GM10248 (cell line): ENCODE measurements at regions not wholly inside any gene's neighbourhood (a gene's known extent, or its start where the extent isn't known, plus 50 kb on each side); places are given as distances from the start of the nearest gene placed in this dataset.

Source experiments
- CTCF ChIA-PET: fragments of 300-600 bp; sonication (Branson Sonifier 250); formaldehyde crosslinking; extraction: SDS; loops from one replicate; lab custom pipeline; 2021; ENCODE audit warnings: antibody characterized with exemption; lab: Yijun Ruan, JAX
- POLR2A ChIA-PET: fragments of 350-650 bp; sonication (Branson Sonifier 250); formaldehyde crosslinking; extraction: SDS; loops from one replicate; lab custom pipeline; 2020; ENCODE audit warnings: antibody characterized with exemption; lab: Yijun Ruan, JAX
- DNase-seq: peaks from one replicate; pipeline ENCODE4 v3.0.0; 2012; ENCODE audit errors: extremely low spot score
- TF ChIP-seq, protein P1 (sequence below): IDR thresholded peaks from 2 replicates; pipeline ENCODE4 v1.5.1; 2012; ENCODE audit warnings: mild to moderate bottlenecking, low read depth; ENCODE audit errors: extremely low read depth, missing control alignments, control extremely low read depth

- no peak for DNase-seq
- ChIA-PET POLR2A (no interaction called here), CTCF (interaction anchor here (1.2 kb wide), 1 partner anchor 11 kb away, joined by 3 read pairs; no protein-coding TSS in a partner anchor)
- TF ChIP-seq, protein P1, sequence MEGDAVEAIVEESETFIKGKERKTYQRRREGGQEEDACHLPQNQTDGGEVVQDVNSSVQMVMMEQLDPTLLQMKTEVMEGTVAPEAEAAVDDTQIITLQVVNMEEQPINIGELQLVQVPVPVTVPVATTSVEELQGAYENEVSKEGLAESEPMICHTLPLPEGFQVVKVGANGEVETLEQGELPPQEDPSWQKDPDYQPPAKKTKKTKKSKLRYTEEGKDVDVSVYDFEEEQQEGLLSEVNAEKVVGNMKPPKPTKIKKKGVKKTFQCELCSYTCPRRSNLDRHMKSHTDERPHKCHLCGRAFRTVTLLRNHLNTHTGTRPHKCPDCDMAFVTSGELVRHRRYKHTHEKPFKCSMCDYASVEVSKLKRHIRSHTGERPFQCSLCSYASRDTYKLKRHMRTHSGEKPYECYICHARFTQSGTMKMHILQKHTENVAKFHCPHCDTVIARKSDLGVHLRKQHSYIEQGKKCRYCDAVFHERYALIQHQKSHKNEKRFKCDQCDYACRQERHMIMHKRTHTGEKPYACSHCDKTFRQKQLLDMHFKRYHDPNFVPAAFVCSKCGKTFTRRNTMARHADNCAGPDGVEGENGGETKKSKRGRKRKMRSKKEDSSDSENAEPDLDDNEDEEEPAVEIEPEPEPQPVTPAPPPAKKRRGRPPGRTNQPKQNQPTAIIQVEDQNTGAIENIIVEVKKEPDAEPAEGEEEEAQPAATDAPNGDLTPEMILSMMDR = no peak
These were observed 376.8 kb downstream of the PCNX1 start for GRCh38 chr14:71284048-71284447.

DNA sequence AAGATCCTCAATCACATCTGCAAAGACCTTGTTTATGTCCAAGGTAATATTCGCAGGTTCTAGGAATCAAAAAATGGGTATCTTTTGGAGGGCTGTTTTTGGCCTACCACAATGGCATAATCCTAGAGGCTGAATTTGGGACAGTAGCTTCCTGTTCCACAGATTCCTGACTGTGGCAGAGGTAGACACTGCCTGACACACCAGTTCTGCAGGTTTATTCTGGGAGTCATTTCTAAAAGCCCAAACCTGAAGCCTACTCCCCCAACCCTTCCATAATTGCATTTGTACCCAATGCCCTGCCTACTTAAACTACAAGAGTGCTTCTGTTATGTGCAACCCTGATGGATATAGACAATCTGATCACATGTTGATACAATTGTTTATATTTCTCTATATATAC, 378.9 kb downstream of the PCNX1 start:
- POLR2A ChIA-PET = no interaction called here
- CTCF ChIA-PET = interaction anchor here (1.0 kb wide), 1 partner anchor 22 kb away, joined by 3 read pairs; no protein-coding TSS in a partner anchor
- TF ChIP-seq, protein P1 = no peak
- DNase-seq = no peak

DNA sequence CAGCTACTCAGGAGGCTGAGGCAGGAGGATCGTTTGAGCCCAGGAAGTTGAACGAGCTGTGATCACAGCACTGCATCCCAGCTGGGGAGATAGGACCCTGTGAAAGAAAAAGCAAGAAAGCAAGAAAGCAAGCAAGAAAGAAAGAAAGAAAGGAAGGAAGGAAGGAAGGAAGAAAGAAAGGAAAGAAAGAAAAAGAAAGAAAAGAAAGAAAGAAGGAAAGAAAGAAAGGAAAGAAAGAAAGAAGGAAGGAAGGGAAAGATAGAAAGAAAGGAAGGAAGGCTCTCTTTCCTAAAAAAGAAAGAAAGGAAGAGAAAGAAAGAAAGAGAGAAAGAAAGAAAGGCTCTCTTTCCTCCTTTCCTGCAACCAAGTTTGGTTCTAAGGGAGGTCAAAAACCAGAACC, 380.3 kb downstream of the PCNX1 start:
- DNase-seq = no peak
- POLR2A ChIA-PET = no interaction called here
- CTCF ChIA-PET = interaction anchor here (1.2 to 2.5 kb wide), 2 partner anchors 10 to 12 kb away, joined by 4 to 8 read pairs; no protein-coding TSS in a partner anchor
- TF ChIP-seq, protein P1 = no peak

GRCh38 chr14:71289536-71289935, 382.3 kb downstream of the PCNX1 start:
- TF ChIP-seq, protein P1 = no peak
- POLR2A ChIA-PET = no interaction called here
- CTCF ChIA-PET = interaction anchor here (2.5 kb wide), 1 partner anchor 8 kb away, joined by 8 read pairs; no protein-coding TSS in a partner anchor
- DNase-seq = peak; percentile 21

GRCh38 chr14:71290301-71290700, 383.0 kb downstream of the PCNX1 start:
- TF ChIP-seq, protein P1 = no peak
- POLR2A ChIA-PET = no interaction called here
- no peak for DNase-seq
- CTCF ChIA-PET = no interaction called here

GRCh38 chr14:71290960-71291466, 383.8 kb downstream of the PCNX1 start:
- TF ChIP-seq, protein P1 = no peak
- CTCF ChIA-PET = no interaction called here
- POLR2A ChIA-PET = no interaction called here
- DNase-seq = peak; percentile 48
